ENCODE measurements at regions not wholly inside any gene's neighbourhood (a gene's known extent, or its start where the extent isn't known, plus 50 kb on each side); places are given as distances from the start of the nearest gene placed in this dataset.

- Histone ChIP-seq H3K4me3 (no peak overlapping the region), H3K27ac (no peak overlapping the region), H3K36me3 (no peaks in the 10 kb centered on the region), H3K9me3 (no peaks in the 10 kb centered on the region), H3K27me3 (no peaks in the 10 kb centered on the region), H3K4me1 (peaks cover 0 to 6% (median 0%) of the 10 kb centered on the region in 9 donors)
- intact Hi-C loops (cut with DNase I), result no loop called here
- ATAC-seq (peak in 1 of 8 donors; percentile 85), DNase-seq (no peak)
- TF ChIP-seq CTCF (IDR thresholded peaks at IDR 0.05), result no peak
- WGBS, 2 donors, result 76 to 91% methylated on average over 1 of the region's 1 CpG
These were observed 66.9 kb upstream of the INPP4B start for GRCh38 chr4:142913034-142913433.

DNA sequence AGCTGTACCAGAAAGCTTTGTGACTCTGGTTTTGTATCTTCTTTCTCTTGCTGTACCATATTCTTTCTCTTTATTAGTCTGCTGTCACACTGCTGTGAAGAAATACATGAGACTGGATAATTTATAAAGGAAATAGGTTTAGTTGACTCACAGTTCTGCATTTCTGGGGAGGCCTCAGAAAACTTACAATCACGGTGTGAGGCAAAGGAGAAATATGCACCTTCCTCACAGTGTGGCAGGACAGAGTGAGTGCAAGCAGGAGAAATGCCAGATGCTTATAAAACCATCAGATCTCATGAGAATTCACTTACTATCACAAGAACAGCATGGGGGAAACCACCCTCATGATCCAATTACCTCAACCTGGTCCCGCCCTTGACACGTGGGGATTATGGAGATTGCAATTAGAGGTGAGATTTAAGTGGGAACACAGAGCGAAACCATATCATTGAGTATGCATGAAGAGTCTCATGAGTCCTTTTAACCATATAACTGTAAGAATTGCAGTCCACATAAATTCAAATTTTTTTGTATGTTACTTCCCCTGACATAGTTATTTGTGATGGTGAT, 67.4 kb upstream of the INPP4B start:
- DNase-seq, result no peak
- intact Hi-C loops (cut with DNase I), result no loop called here
- Histone ChIP-seq H3K27ac (no peak overlapping the region), H3K4me3 (no peak overlapping the region), H3K9me3 (no peaks in the 10 kb centered on the region), H3K27me3 (no peaks in the 10 kb centered on the region), H3K4me1 (peaks cover 0 to 6% (median 0%) of the 10 kb centered on the region in 9 donors), H3K36me3 (no peaks in the 10 kb centered on the region)
- TF ChIP-seq CTCF (IDR thresholded peaks at IDR 0.05), result no peak
- 68 to 70% methylated on average over 4 of the region's 4 CpGs for WGBS, 2 donors
- peak in 1 of 8 donors; percentile 34 for ATAC-seq

DNA sequence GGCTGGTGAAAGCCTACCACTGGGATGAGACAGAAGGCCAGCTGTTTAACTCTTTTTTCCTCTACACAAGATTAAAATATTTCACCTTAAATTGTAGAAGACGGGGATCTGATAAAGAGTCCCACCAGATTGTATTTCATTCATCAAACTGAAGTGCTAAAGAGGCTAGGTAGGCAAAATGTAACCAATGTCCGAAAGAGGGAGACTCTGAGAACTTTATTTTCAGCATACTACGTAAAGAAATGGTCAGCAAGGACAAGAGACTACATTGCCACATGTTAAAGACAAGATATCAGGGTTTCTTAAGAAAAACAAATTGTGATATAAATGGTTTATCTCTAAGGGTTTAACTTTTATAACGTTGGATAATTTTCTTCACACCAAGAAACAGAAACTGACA, 71.6 kb upstream of the INPP4B start:
- DNase-seq (no peak), ATAC-seq (no peak)
- no peaks in the 10 kb centered on the region for H3K4me1 ChIP-seq
- TF ChIP-seq CTCF (IDR thresholded peaks at IDR 0.05), result no peak
- H3K36me3 ChIP-seq, result no peaks in the 10 kb centered on the region
- no peak overlapping the region for H3K27ac ChIP-seq
- no peak overlapping the region for H3K4me3 ChIP-seq
- 71 to 77% methylated on average over 4 of the region's 4 CpGs for WGBS, 2 donors
- H3K27me3 ChIP-seq, result no peaks in the 10 kb centered on the region
- intact Hi-C loops (cut with DNase I), result no loop called here
- H3K9me3 ChIP-seq, result no peaks in the 10 kb centered on the region

DNA sequence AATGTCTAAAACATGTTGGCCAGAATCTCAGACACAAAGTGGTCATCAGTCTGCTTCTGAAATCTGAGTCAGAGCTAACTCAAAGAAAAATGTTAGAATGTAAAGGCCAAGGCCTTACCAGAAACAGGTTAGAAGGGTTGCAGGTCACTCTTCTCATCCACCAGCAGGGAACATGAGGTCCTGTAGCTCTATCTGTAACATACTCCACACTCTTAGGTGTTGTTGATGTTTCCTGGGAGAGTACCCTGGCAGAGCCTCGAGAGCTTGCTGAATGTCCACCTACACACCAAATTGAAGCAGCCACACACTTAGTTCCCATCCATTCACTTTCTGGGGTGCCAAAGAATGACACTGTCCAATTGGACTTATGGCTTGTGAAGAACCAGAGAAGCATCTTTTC, 76.6 kb upstream of the INPP4B start:
- 31 to 34% methylated on average over 1 of the region's 1 CpG for WGBS, 2 donors
- no peak overlapping the region for H3K27ac ChIP-seq
- H3K4me3 ChIP-seq, result no peak overlapping the region
- DNase-seq (no peak), ATAC-seq (peak in 1 of 8 donors; percentile 56)
- no peaks in the 10 kb centered on the region for H3K27me3 ChIP-seq
- no peaks in the 10 kb centered on the region for H3K36me3 ChIP-seq
- no peaks in the 10 kb centered on the region for H3K4me1 ChIP-seq
- intact Hi-C loops (cut with DNase I), result no loop called here
- no peak for TF ChIP-seq CTCF (IDR thresholded peaks at IDR 0.05)
- H3K9me3 ChIP-seq, result no peaks in the 10 kb centered on the region
